ENCODE measurements at regions not wholly inside any gene's neighbourhood (a gene's known extent, or its start where the extent isn't known, plus 50 kb on each side); places are given as distances from the start of the nearest gene placed in this dataset.

DNA sequence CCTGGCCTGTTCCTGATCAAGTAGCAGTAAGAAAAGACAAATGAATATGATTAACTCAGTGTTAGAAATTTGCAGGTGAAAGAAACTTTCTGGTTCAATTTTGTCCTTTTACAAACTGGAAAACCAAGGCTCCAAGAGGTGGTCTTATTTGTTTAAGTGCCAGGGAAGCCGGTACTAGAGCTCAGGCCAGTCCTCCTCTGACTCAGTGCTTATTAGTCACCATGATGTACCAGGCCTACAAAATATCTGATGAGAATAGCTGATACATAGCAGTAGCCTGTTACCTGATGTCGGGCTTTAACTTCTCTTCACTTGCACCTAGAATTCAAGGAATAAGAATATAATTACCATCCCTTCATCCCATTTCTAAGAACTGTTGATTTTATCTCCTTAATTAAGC lies 394.8 kb downstream of the LMX1A start:
- TF ChIP-seq HNF4G (IDR thresholded peaks at IDR 0.05; ENCODE audit: borderline replicate concordance, low read depth, low read length) (no peak), HNF4G (CRISPR knock-in tag; IDR thresholded peaks at IDR 0.05; ENCODE audit: borderline replicate concordance, low read depth) (no peak), POLR2AphosphoS2 (IDR thresholded peaks at IDR 0.05; ENCODE audit: low read depth, low read length) (no peak), HNRNPLL (IDR thresholded peaks at IDR 0.05; ENCODE audit: low read depth, low read length, poor library complexity, severe bottlenecking) (no peak), ZSCAN25 (CRISPR knock-in tag; IDR thresholded peaks at IDR 0.05) (no peak), CEBPB (IDR thresholded peaks at IDR 0.05; ENCODE audit: borderline replicate concordance, low read depth, low read length) (no peak), HMG20A (CRISPR knock-in tag; IDR thresholded peaks at IDR 0.05; ENCODE audit: borderline replicate concordance) (no peak), GATAD2A (CRISPR knock-in tag; IDR thresholded peaks at IDR 0.05) (no peak), STAT5B (CRISPR knock-in tag; IDR thresholded peaks at IDR 0.05) (no peak)
- TF ChIP-seq, protein P1, sequence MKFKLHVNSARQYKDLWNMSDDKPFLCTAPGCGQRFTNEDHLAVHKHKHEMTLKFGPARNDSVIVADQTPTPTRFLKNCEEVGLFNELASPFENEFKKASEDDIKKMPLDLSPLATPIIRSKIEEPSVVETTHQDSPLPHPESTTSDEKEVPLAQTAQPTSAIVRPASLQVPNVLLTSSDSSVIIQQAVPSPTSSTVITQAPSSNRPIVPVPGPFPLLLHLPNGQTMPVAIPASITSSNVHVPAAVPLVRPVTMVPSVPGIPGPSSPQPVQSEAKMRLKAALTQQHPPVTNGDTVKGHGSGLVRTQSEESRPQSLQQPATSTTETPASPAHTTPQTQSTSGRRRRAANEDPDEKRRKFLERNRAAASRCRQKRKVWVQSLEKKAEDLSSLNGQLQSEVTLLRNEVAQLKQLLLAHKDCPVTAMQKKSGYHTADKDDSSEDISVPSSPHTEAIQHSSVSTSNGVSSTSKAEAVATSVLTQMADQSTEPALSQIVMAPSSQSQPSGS (CRISPR knock-in tag; IDR thresholded peaks at IDR 0.05) = no peak
- TF ChIP-seq, protein P2, sequence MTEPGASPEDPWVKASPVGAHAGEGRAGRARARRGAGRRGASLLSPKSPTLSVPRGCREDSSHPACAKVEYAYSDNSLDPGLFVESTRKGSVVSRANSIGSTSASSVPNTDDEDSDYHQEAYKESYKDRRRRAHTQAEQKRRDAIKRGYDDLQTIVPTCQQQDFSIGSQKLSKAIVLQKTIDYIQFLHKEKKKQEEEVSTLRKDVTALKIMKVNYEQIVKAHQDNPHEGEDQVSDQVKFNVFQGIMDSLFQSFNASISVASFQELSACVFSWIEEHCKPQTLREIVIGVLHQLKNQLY (CRISPR knock-in tag; IDR thresholded peaks at IDR 0.05) = no peak
- TF ChIP-seq, protein P3, sequence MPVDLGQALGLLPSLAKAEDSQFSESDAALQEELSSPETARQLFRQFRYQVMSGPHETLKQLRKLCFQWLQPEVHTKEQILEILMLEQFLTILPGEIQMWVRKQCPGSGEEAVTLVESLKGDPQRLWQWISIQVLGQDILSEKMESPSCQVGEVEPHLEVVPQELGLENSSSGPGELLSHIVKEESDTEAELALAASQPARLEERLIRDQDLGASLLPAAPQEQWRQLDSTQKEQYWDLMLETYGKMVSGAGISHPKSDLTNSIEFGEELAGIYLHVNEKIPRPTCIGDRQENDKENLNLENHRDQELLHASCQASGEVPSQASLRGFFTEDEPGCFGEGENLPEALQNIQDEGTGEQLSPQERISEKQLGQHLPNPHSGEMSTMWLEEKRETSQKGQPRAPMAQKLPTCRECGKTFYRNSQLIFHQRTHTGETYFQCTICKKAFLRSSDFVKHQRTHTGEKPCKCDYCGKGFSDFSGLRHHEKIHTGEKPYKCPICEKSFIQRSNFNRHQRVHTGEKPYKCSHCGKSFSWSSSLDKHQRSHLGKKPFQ (CRISPR knock-in tag; IDR thresholded peaks at IDR 0.05; ENCODE audit: insufficient replicate concordance) = no peak
